H1 (cell line): ENCODE measurements at regions not wholly inside any gene's neighbourhood (a gene's known extent, or its start where the extent isn't known, plus 50 kb on each side); places are given as distances from the start of the nearest gene placed in this dataset.

Experiments used
- CHD2 ChIP-seq: IDR thresholded peaks from 2 replicates; pipeline ENCODE4 v1.6.1; 2012; ENCODE audit warnings: low read length, improper control_type of control experiment
- EGR1 ChIP-seq: IDR thresholded peaks from 2 replicates; pipeline ENCODE4 v1.6.1; 2011; ENCODE audit warnings: low read depth, low read length, borderline replicate concordance
- EZH2 ChIP-seq: fragments of 200-600 bp; sonication (generic); IDR thresholded peaks from 2 replicates; pipeline ENCODE4 v1.7.1; 2012; ENCODE audit warnings: low read depth, mild to moderate bottlenecking, moderate library complexity, low read length, inconsistent platforms; ENCODE audit not compliant: severe bottlenecking
- HDAC2 ChIP-seq, 2 experiments: fragments of 300-600 bp in 1 of 2; sonication (generic) in 1 of 2; IDR thresholded peaks; 2 replicates each; pipeline ENCODE4 v1.6.1; 2011 to 2012; ENCODE audit warnings: low read depth in 2 of 2, low read length in 2 of 2, mild to moderate bottlenecking in 2 of 2, moderate library complexity in 2 of 2, borderline replicate concordance in 1 of 2, inconsistent platforms in 1 of 2
- HDAC6 ChIP-seq: IDR thresholded peaks from one replicate; pipeline ENCODE4 v1.7.1; 2012; ENCODE audit warnings: low read depth, mild to moderate bottlenecking, inconsistent platforms, low read length, moderate library complexity
- PHF8 ChIP-seq: fragments of 200-600 bp; sonication (generic); conservative IDR thresholded peaks from 2 replicates; pipeline ENCODE4 v1.7.1; 2012; ENCODE audit warnings: low read depth, mild to moderate bottlenecking, inconsistent platforms, low read length, moderate library complexity
- POLR2A ChIP-seq, 2 experiments: IDR thresholded peaks; 1 replicate in 1 of 2; 2 replicates in 1 of 2; pipeline ENCODE4 v1.6.1; 2011; ENCODE audit warnings: low read depth in 2 of 2, low read length in 2 of 2, mild to moderate bottlenecking in 2 of 2; ENCODE audit errors: control extremely low read depth in 1 of 2
- POLR2AphosphoS5 ChIP-seq: IDR thresholded peaks from 2 replicates; pipeline ENCODE4 v1.6.1; 2011; ENCODE audit warnings: low read depth, low read length
- TF ChIP-seq, protein P1 (sequence below), 3 experiments: IDR thresholded peaks; 1 replicate in 2 of 3; 2 replicates in 1 of 3; pipeline versions ENCODE4 v1.5.1 to v1.6.1; 2011; ENCODE audit warnings: low read length in 3 of 3, mild to moderate bottlenecking in 3 of 3, inconsistent platforms in 2 of 3, low read depth in 1 of 3, moderate library complexity in 1 of 3; ENCODE audit not compliant: insufficient read depth in 1 of 3; ENCODE audit errors: control extremely low read depth in 1 of 3

GRCh38 chr4:124469981-124470380 lies 242.6 kb downstream of the ANKRD50 start:
- TF ChIP-seq POLR2A (IDR thresholded peaks at IDR 0.05; ENCODE audit: control extremely low read depth in 1 of 2, low read depth in 2 of 2, low read length in 2 of 2) (no peak), EGR1 (no peak), EZH2 (no peak), CHD2 (no peak), HDAC6 (no peak), HDAC2 (IDR thresholded peaks at IDR 0.05; ENCODE audit: borderline replicate concordance in 1 of 2, low read depth in 2 of 2, low read length in 2 of 2) (no peak), POLR2AphosphoS5 (no peak), PHF8 (no peak)
- TF ChIP-seq, protein P1, sequence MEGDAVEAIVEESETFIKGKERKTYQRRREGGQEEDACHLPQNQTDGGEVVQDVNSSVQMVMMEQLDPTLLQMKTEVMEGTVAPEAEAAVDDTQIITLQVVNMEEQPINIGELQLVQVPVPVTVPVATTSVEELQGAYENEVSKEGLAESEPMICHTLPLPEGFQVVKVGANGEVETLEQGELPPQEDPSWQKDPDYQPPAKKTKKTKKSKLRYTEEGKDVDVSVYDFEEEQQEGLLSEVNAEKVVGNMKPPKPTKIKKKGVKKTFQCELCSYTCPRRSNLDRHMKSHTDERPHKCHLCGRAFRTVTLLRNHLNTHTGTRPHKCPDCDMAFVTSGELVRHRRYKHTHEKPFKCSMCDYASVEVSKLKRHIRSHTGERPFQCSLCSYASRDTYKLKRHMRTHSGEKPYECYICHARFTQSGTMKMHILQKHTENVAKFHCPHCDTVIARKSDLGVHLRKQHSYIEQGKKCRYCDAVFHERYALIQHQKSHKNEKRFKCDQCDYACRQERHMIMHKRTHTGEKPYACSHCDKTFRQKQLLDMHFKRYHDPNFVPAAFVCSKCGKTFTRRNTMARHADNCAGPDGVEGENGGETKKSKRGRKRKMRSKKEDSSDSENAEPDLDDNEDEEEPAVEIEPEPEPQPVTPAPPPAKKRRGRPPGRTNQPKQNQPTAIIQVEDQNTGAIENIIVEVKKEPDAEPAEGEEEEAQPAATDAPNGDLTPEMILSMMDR (IDR thresholded peaks at IDR 0.05; ENCODE audit: control extremely low read depth in 1 of 3, insufficient read depth in 1 of 3, low read depth in 1 of 3, low read length in 3 of 3), result no peak
